ENCODE measurements at regions not wholly inside any gene's neighbourhood (a gene's known extent, or its start where the extent isn't known, plus 50 kb on each side); places are given as distances from the start of the nearest gene placed in this dataset.

DNA sequence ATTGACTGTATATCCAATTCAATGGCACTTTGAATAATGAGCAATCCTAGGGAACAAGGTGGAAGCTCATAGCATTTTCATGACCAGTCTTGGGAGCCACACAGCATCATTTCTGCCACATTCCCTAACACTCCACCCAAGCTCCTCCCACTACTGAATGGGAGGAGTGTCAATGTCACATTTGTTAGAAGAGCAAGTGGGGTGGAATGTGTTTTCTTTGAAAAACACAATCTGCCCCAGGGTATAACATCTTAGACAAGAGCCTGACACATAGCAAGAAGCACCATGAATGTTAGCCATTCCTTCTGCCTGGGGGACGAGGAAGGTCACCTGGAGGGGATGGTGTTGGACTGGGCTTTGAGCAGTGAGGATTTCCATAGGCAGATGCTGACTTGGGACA lies 258.3 kb upstream of the PMEPA1 start:
- Histone ChIP-seq H3K4me3 (no peak overlapping the region), H3K4me1 (no peaks in the 10 kb centered on the region), H3K27ac (no peak overlapping the region), H3K27me3 (ENCODE audit: low read depth) (no peaks in the 10 kb centered on the region), H3K9me3 (no peaks in the 10 kb centered on the region), H3K36me3 (no peaks in the 10 kb centered on the region)
- ATAC-seq: no peak
- TF ChIP-seq, protein P1, sequence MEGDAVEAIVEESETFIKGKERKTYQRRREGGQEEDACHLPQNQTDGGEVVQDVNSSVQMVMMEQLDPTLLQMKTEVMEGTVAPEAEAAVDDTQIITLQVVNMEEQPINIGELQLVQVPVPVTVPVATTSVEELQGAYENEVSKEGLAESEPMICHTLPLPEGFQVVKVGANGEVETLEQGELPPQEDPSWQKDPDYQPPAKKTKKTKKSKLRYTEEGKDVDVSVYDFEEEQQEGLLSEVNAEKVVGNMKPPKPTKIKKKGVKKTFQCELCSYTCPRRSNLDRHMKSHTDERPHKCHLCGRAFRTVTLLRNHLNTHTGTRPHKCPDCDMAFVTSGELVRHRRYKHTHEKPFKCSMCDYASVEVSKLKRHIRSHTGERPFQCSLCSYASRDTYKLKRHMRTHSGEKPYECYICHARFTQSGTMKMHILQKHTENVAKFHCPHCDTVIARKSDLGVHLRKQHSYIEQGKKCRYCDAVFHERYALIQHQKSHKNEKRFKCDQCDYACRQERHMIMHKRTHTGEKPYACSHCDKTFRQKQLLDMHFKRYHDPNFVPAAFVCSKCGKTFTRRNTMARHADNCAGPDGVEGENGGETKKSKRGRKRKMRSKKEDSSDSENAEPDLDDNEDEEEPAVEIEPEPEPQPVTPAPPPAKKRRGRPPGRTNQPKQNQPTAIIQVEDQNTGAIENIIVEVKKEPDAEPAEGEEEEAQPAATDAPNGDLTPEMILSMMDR (IDR thresholded peaks at IDR 0.05): no peak
- intact Hi-C loops (cut with DNase I): no loop called here
- no peak for DNase-seq

DNA sequence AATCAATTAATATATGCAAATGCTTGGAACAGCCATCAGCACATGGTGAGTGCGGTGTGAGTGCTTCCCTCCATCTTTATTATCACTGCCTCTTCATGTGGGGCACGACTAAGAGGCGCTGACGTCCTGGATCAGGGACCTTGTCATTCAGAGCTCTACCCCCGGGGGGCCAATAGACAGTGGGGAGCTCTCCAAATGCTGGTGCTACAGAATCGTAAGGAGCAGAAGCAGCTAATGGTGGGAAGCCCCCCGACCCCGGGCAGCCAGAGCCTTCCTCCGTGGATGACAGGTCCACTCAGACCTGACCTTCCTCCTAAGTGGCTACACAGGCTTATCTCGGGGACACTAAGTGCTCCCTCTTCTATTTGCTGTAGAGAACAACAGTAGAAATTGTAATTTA lies 257.5 kb upstream of the PMEPA1 start:
- no peaks in the 10 kb centered on the region for H3K36me3 ChIP-seq
- TF ChIP-seq, protein P1 (IDR thresholded peaks at IDR 0.05): no peak
- no peak for ATAC-seq
- H3K4me3 ChIP-seq: no peak overlapping the region
- H3K9me3 ChIP-seq: no peaks in the 10 kb centered on the region
- H3K4me1 ChIP-seq: no peaks in the 10 kb centered on the region
- no peak overlapping the region for H3K27ac ChIP-seq
- intact Hi-C loops (cut with DNase I): no loop called here
- no peaks in the 10 kb centered on the region for H3K27me3 ChIP-seq (ENCODE audit: low read depth)
- DNase-seq: no peak

DNA sequence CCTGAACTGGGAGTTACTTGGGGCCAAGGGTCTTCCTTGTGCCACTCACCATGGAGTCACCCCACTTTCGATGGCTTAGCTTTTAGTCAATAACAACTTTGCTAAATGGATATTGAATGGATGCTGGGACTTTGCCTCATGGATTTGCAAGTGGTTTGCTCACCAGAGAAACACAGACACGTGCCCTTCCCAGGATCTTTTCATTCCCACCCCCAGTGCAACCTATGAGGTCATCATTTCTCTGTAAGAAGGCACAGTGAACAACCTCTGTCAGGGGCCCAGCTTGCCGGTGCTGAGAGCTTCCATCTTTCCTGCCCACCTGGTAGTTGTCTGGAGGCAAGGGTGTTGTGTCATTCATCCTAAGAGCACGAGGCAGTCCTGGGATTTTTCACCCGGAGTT lies 256.8 kb upstream of the PMEPA1 start:
- ATAC-seq (no peak), DNase-seq (no peak)
- Histone ChIP-seq H3K36me3 (no peaks in the 10 kb centered on the region), H3K27me3 (ENCODE audit: low read depth) (no peaks in the 10 kb centered on the region), H3K4me3 (no peak overlapping the region), H3K27ac (no peak overlapping the region), H3K9me3 (no peaks in the 10 kb centered on the region), H3K4me1 (no peaks in the 10 kb centered on the region)
- intact Hi-C loops (cut with DNase I): no loop called here
- TF ChIP-seq, protein P1 (IDR thresholded peaks at IDR 0.05): no peak

DNA sequence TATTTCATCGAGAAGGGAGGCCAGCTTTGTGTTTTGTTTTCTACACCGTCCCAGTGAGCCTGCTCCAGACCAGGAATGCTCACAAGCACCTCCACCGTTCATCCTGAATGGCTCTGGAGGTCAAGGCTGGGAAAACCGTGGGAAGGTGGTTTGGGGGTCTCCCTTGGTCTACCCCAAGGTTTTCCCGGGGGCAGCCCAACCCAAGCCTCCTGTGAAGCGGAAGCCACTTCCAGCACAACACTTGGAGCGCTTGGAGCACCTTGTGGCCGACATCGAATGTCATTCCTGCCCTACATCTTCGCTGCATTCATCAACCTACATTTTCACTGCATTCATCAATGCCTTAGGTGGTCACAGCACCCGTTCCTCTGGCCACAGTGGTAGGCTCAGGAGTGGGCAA lies 255.6 kb upstream of the PMEPA1 start:
- Histone ChIP-seq H3K27ac (no peak overlapping the region), H3K36me3 (no peaks in the 10 kb centered on the region), H3K9me3 (no peaks in the 10 kb centered on the region), H3K27me3 (ENCODE audit: low read depth) (no peaks in the 10 kb centered on the region), H3K4me3 (no peak overlapping the region), H3K4me1 (no peaks in the 10 kb centered on the region)
- DNase-seq (no peak), ATAC-seq (no peak)
- TF ChIP-seq, protein P1 (IDR thresholded peaks at IDR 0.05): no peak
- intact Hi-C loops (cut with DNase I): no loop called here

DNA sequence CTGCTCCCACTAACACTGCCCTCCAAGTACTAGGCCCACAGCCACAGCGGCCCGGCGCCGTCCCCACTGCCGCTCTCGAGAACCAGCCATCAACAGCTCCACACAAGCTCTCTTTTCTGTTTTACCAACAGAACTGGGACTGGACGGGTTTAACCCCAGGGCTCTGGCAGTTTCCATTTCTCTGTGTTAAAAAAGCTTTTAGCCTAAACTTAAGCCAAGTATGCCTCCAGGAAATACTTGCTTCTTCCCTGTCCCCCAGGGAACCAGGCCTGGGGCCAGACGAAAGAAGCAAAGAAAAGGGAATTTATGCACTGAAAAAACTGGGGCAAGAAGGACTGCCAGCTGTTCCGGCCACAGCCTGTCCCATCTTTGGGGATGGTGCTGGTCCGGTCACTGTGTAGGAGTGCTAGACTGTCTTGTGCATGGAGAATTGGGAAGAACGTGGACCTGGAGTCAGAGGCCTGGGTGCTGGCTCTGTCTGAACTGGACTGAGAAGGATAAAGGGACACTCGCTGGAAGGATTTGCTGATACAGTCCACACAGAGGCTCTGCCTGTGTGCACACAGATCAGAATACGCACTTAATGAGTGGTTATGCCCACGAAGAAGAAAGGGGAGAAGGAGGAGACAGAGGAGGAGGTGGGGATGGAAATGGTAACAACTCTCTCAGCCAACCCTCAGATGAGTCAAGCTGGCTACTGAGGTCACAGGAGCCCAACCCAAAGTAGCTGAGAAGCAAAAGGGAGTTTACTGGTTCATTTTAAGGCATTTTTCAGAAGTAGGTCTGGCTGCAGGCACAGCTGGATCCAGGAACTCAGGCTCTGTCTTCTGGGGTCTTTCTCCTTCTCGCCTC lies 254.4 kb upstream of the PMEPA1 start:
- DNase-seq (no peak), ATAC-seq (no peak)
- Histone ChIP-seq H3K4me1 (no peaks in the 10 kb centered on the region), H3K4me3 (no peak overlapping the region), H3K9me3 (no peaks in the 10 kb centered on the region), H3K27me3 (ENCODE audit: low read depth) (no peaks in the 10 kb centered on the region), H3K27ac (no peak overlapping the region), H3K36me3 (no peaks in the 10 kb centered on the region)
- intact Hi-C loops (cut with DNase I): no loop called here
- TF ChIP-seq, protein P1 (IDR thresholded peaks at IDR 0.05): no peak
